NCI-H774 (cell line): ENCODE measurements at regions not wholly inside any gene's neighbourhood (a gene's known extent, or its start where the extent isn't known, plus 50 kb on each side); places are given as distances from the start of the nearest gene placed in this dataset.
"Not testable (repeated sequence)": the region's sequence is repeated elsewhere in the genome, so short reads cannot be mapped to it uniquely, and the experiment has no call there.

Experiments
- DNase-seq: peaks from one replicate; lab custom pipeline; 2025; lab: John Stamatoyannopoulos, UW

- not testable (repeated sequence) for DNase-seq
Observed at GRCh38 chr5:122515210-122515609, 203.2 kb downstream of the SNCAIP start.

GRCh38 chr5:122515709-122516431, 203.8 kb downstream of the SNCAIP start:
- DNase-seq: peak; percentile 58

GRCh38 chr5:122516432-122516743, 204.4 kb downstream of the SNCAIP start:
- no peak for DNase-seq

GRCh38 chr5:122517091-122517490, 205.1 kb downstream of the SNCAIP start:
- DNase-seq: no peak

- DNase-seq: no peak
Observed at GRCh38 chr5:122523776-122524175, 211.7 kb downstream of the SNCAIP start.

- no peak for DNase-seq
Observed at GRCh38 chr5:122527547-122527946, 215.5 kb downstream of the SNCAIP start.

GRCh38 chr5:122532035-122532434, 220.0 kb downstream of the SNCAIP start:
- no peak for DNase-seq

- no peak for DNase-seq
Observed at GRCh38 chr5:122533825-122534224, 221.8 kb downstream of the SNCAIP start.

- DNase-seq: no peak
Observed at GRCh38 chr5:122534829-122535228, 222.8 kb downstream of the SNCAIP start.

GRCh38 chr5:122541388-122541787, 229.4 kb downstream of the SNCAIP start:
- DNase-seq: no peak

- DNase-seq: no peak
Observed at GRCh38 chr5:122545986-122546385, 228.9 kb upstream of the SNX2 start.

GRCh38 chr5:122547219-122547618, 227.7 kb upstream of the SNX2 start:
- no peak for DNase-seq

GRCh38 chr5:122547669-122548068, 227.2 kb upstream of the SNX2 start:
- DNase-seq: no peak

GRCh38 chr5:122559676-122560075, 215.2 kb upstream of the SNX2 start:
- DNase-seq: no peak

GRCh38 chr5:122561209-122561608, 213.7 kb upstream of the SNX2 start:
- no peak for DNase-seq

GRCh38 chr5:122565331-122565730, 209.5 kb upstream of the SNX2 start:
- no peak for DNase-seq

- no peak for DNase-seq
Observed at GRCh38 chr5:122576256-122577016, 198.4 kb upstream of the SNX2 start.

- no peak for DNase-seq
Observed at GRCh38 chr5:122581629-122582028, 193.3 kb upstream of the SNX2 start.

GRCh38 chr5:122584411-122585300, 190.2 kb upstream of the SNX2 start:
- no peak for DNase-seq

GRCh38 chr5:122585371-122585770, 189.5 kb upstream of the SNX2 start:
- DNase-seq: no peak

GRCh38 chr5:122586351-122586750, 188.5 kb upstream of the SNX2 start:
- no peak for DNase-seq

- no peak for DNase-seq
Observed at GRCh38 chr5:122591828-122592227, 183.1 kb upstream of the SNX2 start.

- no peak for DNase-seq
Observed at GRCh38 chr5:122599000-122599399, 175.9 kb upstream of the SNX2 start.
